ENCODE measurements at regions not wholly inside any gene's neighbourhood (a gene's known extent, or its start where the extent isn't known, plus 50 kb on each side); places are given as distances from the start of the nearest gene placed in this dataset.

GRCh38 chr13:21979161-21979806 is 308.4 kb downstream of the FGF9 start:
- no peak overlapping the region for H3K4me3 ChIP-seq (ENCODE audit: low read length)
- DNase-seq (ENCODE audit: low read depth, low spot score) = no peak

DNA sequence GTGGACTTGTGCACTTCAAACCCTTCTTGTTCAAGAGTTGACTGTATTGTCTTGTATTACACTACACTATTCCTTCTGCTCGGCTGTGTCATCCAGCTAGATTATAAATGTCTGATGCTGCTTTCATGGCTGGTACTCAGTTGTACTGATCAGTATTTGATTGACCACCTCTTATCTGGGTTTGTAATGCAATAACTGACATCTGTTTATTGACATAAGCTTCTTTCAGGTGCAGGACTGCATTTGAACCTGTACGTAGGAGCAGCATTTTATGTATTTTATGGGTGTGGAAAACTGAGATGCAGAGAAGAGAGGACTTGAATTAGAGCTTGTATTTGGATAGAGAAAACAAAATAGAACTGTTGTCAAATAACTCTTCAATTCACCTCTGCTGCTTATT is 309.2 kb downstream of the FGF9 start:
- DNase-seq (ENCODE audit: low read depth, low spot score) = no peak
- no peak overlapping the region for H3K4me3 ChIP-seq (ENCODE audit: low read length)

DNA sequence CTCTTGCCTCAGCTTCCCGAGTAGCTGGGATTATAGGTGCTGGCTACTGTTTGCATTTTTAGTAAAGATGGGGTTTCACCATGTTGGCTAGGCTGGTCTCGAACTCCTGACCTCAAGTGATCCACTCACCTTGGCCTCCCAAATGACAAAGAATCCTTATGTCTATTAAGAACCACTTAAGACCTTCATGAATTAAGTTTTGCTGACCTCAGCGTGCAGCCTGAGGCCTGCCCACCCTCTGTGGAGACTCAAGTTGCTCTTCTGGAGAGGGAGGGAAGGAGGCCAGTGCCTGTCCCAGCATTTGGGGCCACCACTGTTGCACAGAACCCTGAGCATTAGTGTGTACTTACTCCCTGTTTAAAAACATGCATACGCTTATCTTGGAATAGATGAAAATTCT is 313.3 kb downstream of the FGF9 start:
- no peak for DNase-seq (ENCODE audit: low read depth, low spot score)
- no peak overlapping the region for H3K4me3 ChIP-seq (ENCODE audit: low read length)

DNA sequence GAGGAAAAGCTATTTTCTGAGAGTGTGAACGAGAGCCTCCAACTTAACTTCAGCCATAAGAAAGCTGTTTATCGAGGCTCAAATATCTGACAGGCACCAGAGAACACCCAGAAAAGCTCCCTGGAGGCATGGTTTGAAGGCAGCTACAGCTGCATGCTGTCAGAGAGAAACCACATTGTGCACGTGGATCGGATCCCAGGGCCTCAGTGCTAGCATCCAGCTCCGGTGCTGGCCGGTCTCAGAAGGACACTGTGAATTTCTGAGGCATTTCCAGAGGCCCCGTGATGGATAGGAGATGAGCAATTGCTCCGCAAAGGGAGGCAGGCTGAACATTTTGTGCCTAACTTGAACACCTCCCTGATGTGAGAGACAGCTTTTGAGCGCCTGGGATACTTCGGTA is 315.7 kb downstream of the FGF9 start:
- H3K4me3 ChIP-seq (ENCODE audit: low read length) = no peak overlapping the region
- DNase-seq (ENCODE audit: low read depth, low spot score) = no peak

- DNase-seq (ENCODE audit: low read depth, low spot score) = peak; percentile 87
Observed at GRCh38 chr13:21987793-21988192, 316.9 kb downstream of the FGF9 start.

GRCh38 chr13:21988624-21989023 is 317.8 kb downstream of the FGF9 start:
- H3K4me3 ChIP-seq (ENCODE audit: low read length) = no peak overlapping the region
- no peak for DNase-seq (ENCODE audit: low read depth, low spot score)

More at GRCh38 chr13:21987793-21988192, 316.9 kb downstream of the FGF9 start:
- no peak overlapping the region; the same call in 1 of the 2 replicates for H3K4me3 ChIP-seq (ENCODE audit: low read length)

DNA sequence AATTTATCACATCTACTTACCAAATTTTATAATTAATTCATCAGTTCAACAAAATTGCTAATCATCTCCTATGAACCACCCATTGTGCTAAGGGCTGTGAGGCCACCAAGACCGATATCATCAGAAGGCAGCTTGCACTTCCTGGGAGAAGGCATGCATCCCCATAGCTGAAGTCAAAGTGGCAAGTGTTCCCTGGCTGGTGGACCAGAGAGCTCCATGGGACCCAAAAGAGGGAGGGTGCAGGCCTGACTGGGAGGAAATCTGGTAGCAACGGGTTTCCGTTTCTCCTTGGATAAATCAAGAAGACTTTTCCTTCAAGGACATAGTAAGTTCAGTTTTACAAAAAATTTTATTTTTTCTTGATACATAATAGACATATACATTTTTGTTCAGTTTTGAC is 325.2 kb downstream of the FGF9 start:
- DNase-seq (ENCODE audit: low read depth, low spot score) = no peak
- H3K4me3 ChIP-seq (ENCODE audit: low read length) = no peak overlapping the region

DNA sequence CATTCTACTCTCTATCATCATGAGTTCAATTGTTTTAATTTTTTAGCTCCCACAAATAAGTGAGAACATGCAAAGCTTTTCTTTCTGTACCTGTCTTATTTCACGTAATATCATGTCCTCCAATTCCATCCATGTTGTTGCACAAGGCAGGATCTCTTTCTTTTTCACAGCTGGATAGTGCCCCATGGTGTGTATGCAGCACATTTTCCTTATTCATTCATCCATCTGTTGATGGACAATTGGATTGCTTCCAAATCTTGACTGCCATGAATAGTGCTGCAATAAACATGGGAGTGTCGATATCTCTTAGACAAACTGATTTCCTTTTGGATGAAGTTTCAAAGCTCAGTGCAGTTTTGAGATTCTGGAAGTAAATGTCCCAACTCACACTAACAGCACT is 326.9 kb downstream of the FGF9 start:
- DNase-seq (ENCODE audit: low read depth, low spot score) = no peak
- no peak overlapping the region for H3K4me3 ChIP-seq (ENCODE audit: low read length)

DNA sequence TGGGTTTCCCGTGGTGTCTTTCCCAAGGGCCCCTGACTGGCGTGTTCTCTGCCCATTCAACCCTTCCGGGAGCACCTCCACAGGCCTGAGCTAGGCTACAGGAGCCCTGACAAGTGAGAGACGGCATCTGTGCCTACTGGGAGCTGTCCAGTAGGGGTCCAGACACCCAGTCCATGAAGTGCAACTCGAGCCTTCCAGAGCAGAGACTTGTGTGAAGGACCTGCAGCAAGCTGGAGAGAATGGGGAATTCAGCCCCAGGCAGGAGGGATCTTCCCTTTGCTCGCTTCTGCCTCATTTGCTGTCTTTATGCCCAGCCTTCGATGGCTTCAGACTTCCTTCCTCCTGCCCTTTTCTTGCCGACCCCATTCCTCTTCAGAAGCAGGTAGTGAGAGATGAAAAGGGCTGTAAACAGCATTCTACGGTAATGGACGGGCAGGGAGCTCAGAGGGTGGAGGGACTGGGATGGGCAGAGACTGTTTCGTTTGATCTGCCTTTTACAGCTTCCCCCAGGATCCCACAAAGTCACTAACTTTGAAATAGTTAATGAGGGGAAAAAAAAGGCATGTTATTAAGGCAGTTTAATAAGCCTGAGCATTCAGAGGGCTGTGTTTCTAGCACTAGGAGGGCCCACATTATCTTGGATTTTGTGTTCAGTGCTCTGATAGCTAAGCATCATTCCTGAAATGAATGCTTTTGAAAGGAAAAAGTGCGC is 327.6 kb downstream of the FGF9 start:
- DNase-seq (ENCODE audit: low read depth, low spot score) = no peak
- H3K4me3 ChIP-seq (ENCODE audit: low read length) = no peak overlapping the region

GRCh38 chr13:21999666-22000065 is 328.8 kb downstream of the FGF9 start:
- H3K4me3 ChIP-seq (ENCODE audit: low read length) = no peak overlapping the region
- no peak for DNase-seq (ENCODE audit: low read depth, low spot score)

GRCh38 chr13:22000191-22000590 is 329.3 kb downstream of the FGF9 start:
- DNase-seq (ENCODE audit: low read depth, low spot score) = no peak
- H3K4me3 ChIP-seq (ENCODE audit: low read length) = no peak overlapping the region

DNA sequence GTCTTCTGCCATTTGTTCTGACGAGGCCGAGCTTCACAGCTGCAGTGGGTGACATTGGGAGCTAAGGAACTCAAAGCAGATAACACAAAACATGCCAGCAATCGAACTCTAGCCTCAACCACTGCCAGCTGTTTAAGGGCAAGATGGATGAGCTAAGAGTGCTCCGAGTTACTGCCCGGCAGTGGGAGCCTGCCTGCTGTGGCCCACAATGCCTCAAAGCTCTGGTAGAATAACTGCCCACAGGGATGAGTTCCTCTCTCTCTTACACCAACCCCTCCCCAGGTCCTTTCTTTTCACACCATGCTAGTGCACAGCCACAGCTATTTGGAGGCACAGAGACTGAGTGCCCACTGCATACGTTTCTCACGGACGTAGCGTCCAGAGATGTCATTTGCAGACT is 330.5 kb downstream of the FGF9 start:
- no peak overlapping the region for H3K4me3 ChIP-seq (ENCODE audit: low read length)
- no peak for DNase-seq (ENCODE audit: low read depth, low spot score)

- no peak overlapping the region for H3K4me3 ChIP-seq (ENCODE audit: low read length)
- DNase-seq (ENCODE audit: low read depth, low spot score) = no peak
Observed at GRCh38 chr13:22002893-22003292, 332.0 kb downstream of the FGF9 start.

DNA sequence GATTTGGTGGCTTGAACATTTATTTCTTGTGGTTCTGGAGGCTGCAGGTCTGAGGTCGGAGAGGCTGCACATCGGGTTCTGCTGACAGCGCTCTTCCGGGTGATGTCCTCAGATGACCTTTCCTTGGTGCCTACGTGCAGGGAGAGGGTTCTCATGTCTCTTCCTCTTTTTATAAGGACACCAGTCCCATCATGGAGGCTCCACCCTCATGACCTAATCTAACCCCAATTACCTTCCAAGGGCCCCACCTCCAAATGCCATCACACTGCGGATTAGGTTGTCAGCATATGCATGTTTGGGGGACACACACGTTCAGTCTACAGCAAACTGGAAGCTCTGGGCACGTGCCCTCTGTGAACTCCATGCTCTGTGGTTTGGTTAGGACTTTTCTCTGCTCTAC is 338.6 kb downstream of the FGF9 start:
- no peak for DNase-seq (ENCODE audit: low read depth, low spot score)
- no peak overlapping the region for H3K4me3 ChIP-seq (ENCODE audit: low read length)

DNA sequence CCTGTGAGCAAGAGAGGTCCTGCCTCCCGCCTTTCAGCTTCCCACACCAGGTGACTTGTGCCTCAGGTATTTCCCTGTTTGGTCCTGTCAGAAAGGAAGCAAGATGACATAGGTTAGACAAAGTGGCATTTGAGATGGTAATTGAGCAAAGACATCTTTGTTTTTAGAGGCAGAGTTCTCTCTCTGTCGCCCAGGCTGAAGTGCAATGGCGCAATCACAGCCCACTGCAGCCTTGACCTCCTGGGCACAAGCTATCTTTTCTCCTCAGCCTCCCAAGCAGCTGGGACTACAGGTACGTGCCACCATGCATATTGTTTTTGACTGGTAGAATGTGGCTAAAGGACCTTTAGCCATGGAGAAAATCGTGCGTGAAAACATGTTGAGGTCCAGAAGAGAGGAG is 339.1 kb downstream of the FGF9 start:
- H3K4me3 ChIP-seq (ENCODE audit: low read length) = no peak overlapping the region
- no peak for DNase-seq (ENCODE audit: low read depth, low spot score)

DNA sequence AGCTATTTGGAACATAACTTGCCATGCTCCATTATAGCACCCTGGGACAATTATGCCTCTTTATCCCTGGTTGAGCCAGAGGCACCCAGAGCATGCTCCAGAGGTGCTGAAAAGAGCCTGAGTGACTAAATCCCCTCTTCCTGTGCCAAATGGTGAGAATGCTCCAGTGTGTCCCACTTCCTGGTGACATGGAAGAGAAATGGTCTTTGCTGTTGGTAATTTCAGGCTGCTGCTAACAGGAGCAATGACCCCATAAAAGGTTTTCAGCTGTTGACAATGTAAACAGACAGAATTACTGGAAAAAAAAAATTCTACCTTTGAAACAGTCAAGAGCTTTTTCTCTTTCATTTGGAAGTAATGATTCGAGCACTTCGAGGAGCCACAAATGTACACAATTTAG is 341.8 kb downstream of the FGF9 start:
- H3K4me3 ChIP-seq (ENCODE audit: low read length) = no peak overlapping the region
- DNase-seq (ENCODE audit: low read depth, low spot score) = no peak

GRCh38 chr13:22014469-22014868 is 343.6 kb downstream of the FGF9 start:
- no peak for DNase-seq (ENCODE audit: low read depth, low spot score)
- H3K4me3 ChIP-seq (ENCODE audit: low read length) = no peak overlapping the region

DNA sequence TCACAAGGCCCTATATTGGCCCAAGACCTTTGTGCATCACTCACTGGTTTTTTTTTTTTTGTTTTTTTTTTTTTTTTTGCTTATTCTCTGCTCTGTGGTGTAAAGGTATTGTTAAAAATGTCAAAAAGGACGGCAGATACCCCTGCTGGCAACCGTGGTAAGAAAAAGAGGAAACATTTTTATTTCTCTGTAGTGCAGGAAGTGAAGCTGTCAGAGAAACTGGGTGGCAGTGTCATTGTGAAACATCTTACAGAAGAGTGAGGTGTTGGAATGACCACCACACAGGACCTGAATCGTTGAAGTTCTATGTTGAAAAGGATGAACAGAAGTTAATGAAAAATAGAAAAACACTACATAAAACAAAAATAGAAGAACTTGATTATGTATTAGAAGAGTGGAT is 346.4 kb downstream of the FGF9 start:
- H3K4me3 ChIP-seq (ENCODE audit: low read length) = no peak overlapping the region
- no peak for DNase-seq (ENCODE audit: low read depth, low spot score)

- DNase-seq (ENCODE audit: low read depth, low spot score) = no peak
- H3K4me3 ChIP-seq (ENCODE audit: low read length) = no peak overlapping the region
Observed at GRCh38 chr13:22018076-22018835, 347.4 kb downstream of the FGF9 start.

DNA sequence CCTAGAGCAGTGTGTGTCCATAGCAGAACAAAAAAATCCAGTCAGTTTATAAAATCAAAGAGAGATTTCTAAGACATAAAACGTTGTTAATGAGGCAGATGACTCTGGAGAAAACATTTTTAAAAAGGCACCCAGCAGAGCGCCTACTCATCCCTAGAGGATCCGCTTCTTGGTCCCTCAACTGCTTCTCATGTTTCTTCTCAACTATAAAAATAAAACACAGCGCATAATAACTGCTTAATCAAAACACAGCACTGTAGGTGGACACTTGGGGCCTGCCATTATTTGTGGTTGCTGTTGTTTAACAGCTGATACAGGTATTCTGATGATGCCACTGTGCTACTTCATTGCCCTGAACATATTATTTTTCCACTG is 347.9 kb downstream of the FGF9 start:
- H3K4me3 ChIP-seq (ENCODE audit: low read length) = no peak overlapping the region

More for the DNA sequence above, 347.9 kb downstream of the FGF9 start:
- DNase-seq (ENCODE audit: low read depth, low spot score) = no peak

All from Jurkat, Clone E6-1 (cell line).